ENCODE measurements at regions not wholly inside any gene's neighbourhood (a gene's known extent, or its start where the extent isn't known, plus 50 kb on each side); places are given as distances from the start of the nearest gene placed in this dataset.

GRCh38 chr5:162407614-162408013 is 340.0 kb downstream of the GABRG2 start:
- TF ChIP-seq, protein P1, sequence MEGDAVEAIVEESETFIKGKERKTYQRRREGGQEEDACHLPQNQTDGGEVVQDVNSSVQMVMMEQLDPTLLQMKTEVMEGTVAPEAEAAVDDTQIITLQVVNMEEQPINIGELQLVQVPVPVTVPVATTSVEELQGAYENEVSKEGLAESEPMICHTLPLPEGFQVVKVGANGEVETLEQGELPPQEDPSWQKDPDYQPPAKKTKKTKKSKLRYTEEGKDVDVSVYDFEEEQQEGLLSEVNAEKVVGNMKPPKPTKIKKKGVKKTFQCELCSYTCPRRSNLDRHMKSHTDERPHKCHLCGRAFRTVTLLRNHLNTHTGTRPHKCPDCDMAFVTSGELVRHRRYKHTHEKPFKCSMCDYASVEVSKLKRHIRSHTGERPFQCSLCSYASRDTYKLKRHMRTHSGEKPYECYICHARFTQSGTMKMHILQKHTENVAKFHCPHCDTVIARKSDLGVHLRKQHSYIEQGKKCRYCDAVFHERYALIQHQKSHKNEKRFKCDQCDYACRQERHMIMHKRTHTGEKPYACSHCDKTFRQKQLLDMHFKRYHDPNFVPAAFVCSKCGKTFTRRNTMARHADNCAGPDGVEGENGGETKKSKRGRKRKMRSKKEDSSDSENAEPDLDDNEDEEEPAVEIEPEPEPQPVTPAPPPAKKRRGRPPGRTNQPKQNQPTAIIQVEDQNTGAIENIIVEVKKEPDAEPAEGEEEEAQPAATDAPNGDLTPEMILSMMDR (optimal IDR thresholded peaks at IDR 0.05 in 1 of 3, IDR thresholded peaks at IDR 0.05 in 1 of 3, conservative IDR thresholded peaks at IDR 0.05 in 1 of 3; ENCODE audit: extremely low read depth in 1 of 3, insufficient read depth in 2 of 3, low read length in 3 of 3): no peak
- TF ChIP-seq EZH2 (IDR thresholded peaks at IDR 0.05; ENCODE audit: low read length): no peak

All from keratinocyte (primary cell).